HEK293 (cell line): ENCODE measurements at regions not wholly inside any gene's neighbourhood (a gene's known extent, or its start where the extent isn't known, plus 50 kb on each side); places are given as distances from the start of the nearest gene placed in this dataset.

Experiments
- CTCF ChIA-PET: fragments of 350-600 bp; formaldehyde crosslinking; extraction: SDS; loops from one replicate; lab custom pipeline; 2021; ENCODE audit warnings: antibody characterized with exemption; lab: Yijun Ruan, JAX
- POLR2A ChIA-PET: fragments of 300-600 bp; formaldehyde crosslinking; extraction: SDS; loops from one replicate; lab custom pipeline; 2020; ENCODE audit warnings: antibody characterized with exemption, inconsistent platforms; lab: Yijun Ruan, JAX
- H3K27ac ChIP-seq: fragments of 200-500 bp; sonication (Bioruptor generic); 2 replicates; pipeline ENCODE4 v1.5.1; 2014; ENCODE audit warnings: low read depth, low read length, control low read depth, inconsistent platforms; ENCODE audit errors: extremely low read depth
- H3K36me3 ChIP-seq, 2 experiments: fragments of 200-500 bp in 1 of 2; sonication (Bioruptor generic) in 1 of 2; 1 replicate in 1 of 2; 2 replicates in 1 of 2; pipeline ENCODE4 v1.5.1; 2014 to 2017; ENCODE audit warnings: inconsistent platforms in 2 of 2, low read length in 2 of 2; ENCODE audit not compliant: control insufficient read depth in 2 of 2, insufficient read depth in 1 of 2
- H3K4me1 ChIP-seq: fragments of 200-500 bp; sonication (Bioruptor generic); 2 replicates; pipeline ENCODE4 v1.5.1; 2014; ENCODE audit warnings: mild to moderate bottlenecking, low read length, inconsistent platforms; ENCODE audit not compliant: control insufficient read depth, insufficient read depth
- H3K4me3 ChIP-seq: 2 replicates; pipeline ENCODE4 v1.5.1; 2011; ENCODE audit warnings: low read depth, mild to moderate bottlenecking, control low read depth, low read length, moderate library complexity
- H3K9me3 ChIP-seq: fragments of 200-500 bp; sonication (Bioruptor generic); 2 replicates; pipeline ENCODE4 v1.5.1; 2014; ENCODE audit warnings: low read depth, low read length, inconsistent platforms; ENCODE audit not compliant: control insufficient read depth, insufficient read depth
- EGR2 ChIP-seq: fragments of 450-650 bp; formaldehyde crosslinking; IDR thresholded peaks from 2 replicates; pipeline ENCODE4 v1.5.1; 2016; ENCODE audit warnings: low read depth, missing biosample characterization, missing genetic modification characterization
- KLF16 ChIP-seq: fragments of 450-650 bp; formaldehyde crosslinking; IDR thresholded peaks from 2 replicates; pipeline ENCODE4 v1.5.1; 2017; ENCODE audit warnings: missing biosample characterization, missing genetic modification characterization
- REPIN1 ChIP-seq: fragments of 450-650 bp; formaldehyde crosslinking; IDR thresholded peaks from 2 replicates; pipeline ENCODE4 v1.5.1; 2017; ENCODE audit warnings: missing biosample characterization, missing genetic modification characterization, low read depth
- ZBTB48 ChIP-seq: fragments of 450-650 bp; formaldehyde crosslinking; IDR thresholded peaks from 2 replicates; pipeline ENCODE4 v1.5.1; 2016; ENCODE audit warnings: missing biosample characterization, missing genetic modification characterization
- ZFHX2 ChIP-seq: fragments of 450-650 bp; formaldehyde crosslinking; conservative IDR thresholded peaks from 2 replicates; pipeline ENCODE4 v1.5.1; 2016; ENCODE audit warnings: missing biosample characterization, missing genetic modification characterization
- ZNF10 ChIP-seq: fragments of 450-650 bp; formaldehyde crosslinking; IDR thresholded peaks from 2 replicates; pipeline ENCODE4 v1.5.1; 2017; ENCODE audit warnings: missing biosample characterization, missing genetic modification characterization
- ZNF133 ChIP-seq: fragments of 450-650 bp; formaldehyde crosslinking; IDR thresholded peaks from 2 replicates; pipeline ENCODE4 v1.5.1; 2016; ENCODE audit warnings: missing biosample characterization, missing genetic modification characterization
- ZNF16 ChIP-seq: fragments of 450-650 bp; formaldehyde crosslinking; IDR thresholded peaks from 2 replicates; pipeline ENCODE4 v1.5.1; 2016; ENCODE audit warnings: low read depth, missing biosample characterization, missing genetic modification characterization
- ZNF23 ChIP-seq: fragments of 450-650 bp; formaldehyde crosslinking; IDR thresholded peaks from 2 replicates; pipeline ENCODE4 v1.5.1; 2016; ENCODE audit warnings: missing biosample characterization, missing genetic modification characterization, borderline replicate concordance
- ZNF302 ChIP-seq: fragments of 450-650 bp; formaldehyde crosslinking; IDR thresholded peaks from 2 replicates; pipeline ENCODE4 v1.5.1; 2016; ENCODE audit warnings: missing biosample characterization, missing genetic modification characterization, low read depth
- ZNF366 ChIP-seq: fragments of 450-650 bp; formaldehyde crosslinking; conservative IDR thresholded peaks from 2 replicates; pipeline ENCODE4 v1.5.1; 2016; ENCODE audit warnings: missing biosample characterization, missing genetic modification characterization
- ZNF423 ChIP-seq: fragments of 450-650 bp; formaldehyde crosslinking; IDR thresholded peaks from 2 replicates; pipeline ENCODE4 v1.5.1; 2016; ENCODE audit warnings: missing biosample characterization, missing genetic modification characterization
- ZNF433 ChIP-seq: fragments of 450-650 bp; formaldehyde crosslinking; IDR thresholded peaks from 2 replicates; pipeline ENCODE4 v1.5.1; 2016; ENCODE audit warnings: missing biosample characterization, missing genetic modification characterization, low read depth
- ZNF510 ChIP-seq: fragments of 450-650 bp; formaldehyde crosslinking; IDR thresholded peaks from 2 replicates; pipeline ENCODE4 v1.5.1; 2018; ENCODE audit warnings: mild to moderate bottlenecking, missing genetic modification characterization, missing biosample characterization; ENCODE audit not compliant: insufficient replicate concordance
- ZNF596 ChIP-seq: fragments of 450-650 bp; IDR thresholded peaks from 2 replicates; pipeline ENCODE4 v1.5.0; 2018; ENCODE audit warnings: missing biosample characterization, mild to moderate bottlenecking, missing genetic modification characterization, moderate library complexity
- ZNF610 ChIP-seq: fragments of 450-650 bp; formaldehyde crosslinking; IDR thresholded peaks from 2 replicates; pipeline ENCODE4 v1.5.1; 2016; ENCODE audit warnings: missing biosample characterization, missing genetic modification characterization, borderline replicate concordance
- ZNF624 ChIP-seq: fragments of 450-650 bp; formaldehyde crosslinking; IDR thresholded peaks from 2 replicates; pipeline ENCODE4 v1.5.1; 2017; ENCODE audit warnings: missing biosample characterization, missing genetic modification characterization
- ZNF645 ChIP-seq: fragments of 450-650 bp; formaldehyde crosslinking; IDR thresholded peaks from 2 replicates; pipeline ENCODE4; 2016; ENCODE audit warnings: missing biosample characterization, missing genetic modification characterization
- ZNF677 ChIP-seq: fragments of 450-650 bp; IDR thresholded peaks from 2 replicates; pipeline ENCODE4 v1.5.0; 2018; ENCODE audit warnings: missing biosample characterization, mild to moderate bottlenecking, missing genetic modification characterization, moderate library complexity
- ZNF692 ChIP-seq: fragments of 450-650 bp; formaldehyde crosslinking; IDR thresholded peaks from 2 replicates; pipeline ENCODE4 v1.5.1; 2016; ENCODE audit warnings: missing biosample characterization, missing genetic modification characterization
- ZNF707 ChIP-seq: fragments of 450-650 bp; formaldehyde crosslinking; IDR thresholded peaks from 2 replicates; pipeline ENCODE4 v1.5.1; 2016; ENCODE audit warnings: missing biosample characterization, missing genetic modification characterization
- ZNF747 ChIP-seq: fragments of 450-650 bp; formaldehyde crosslinking; IDR thresholded peaks from 2 replicates; pipeline ENCODE4 v1.5.1; 2016; ENCODE audit warnings: missing biosample characterization, missing genetic modification characterization
- ZNF776 ChIP-seq: fragments of 450-650 bp; formaldehyde crosslinking; IDR thresholded peaks from 2 replicates; pipeline ENCODE4 v1.5.0; 2017; ENCODE audit warnings: missing biosample characterization, missing genetic modification characterization, borderline replicate concordance
- ZSCAN16 ChIP-seq: fragments of 450-650 bp; formaldehyde crosslinking; IDR thresholded peaks from 2 replicates; pipeline ENCODE4 v1.5.1; 2016; ENCODE audit warnings: missing biosample characterization, missing genetic modification characterization
- ZXDB ChIP-seq: fragments of 450-650 bp; formaldehyde crosslinking; IDR thresholded peaks from 2 replicates; pipeline ENCODE4 v1.5.1; 2016; ENCODE audit warnings: missing biosample characterization, missing genetic modification characterization
- TF ChIP-seq, protein P1 (sequence below): IDR thresholded peaks from 2 replicates; pipeline ENCODE4 v1.6.1; 2011; ENCODE audit warnings: mild to moderate bottlenecking, low read depth, low read length, borderline replicate concordance
- TF ChIP-seq, protein P2 (sequence below): fragments of 450-650 bp; formaldehyde crosslinking; IDR thresholded peaks from 2 replicates; pipeline ENCODE4 v1.5.1; 2017; ENCODE audit warnings: missing biosample characterization, mild to moderate bottlenecking, missing genetic modification characterization, moderate library complexity

DNA sequence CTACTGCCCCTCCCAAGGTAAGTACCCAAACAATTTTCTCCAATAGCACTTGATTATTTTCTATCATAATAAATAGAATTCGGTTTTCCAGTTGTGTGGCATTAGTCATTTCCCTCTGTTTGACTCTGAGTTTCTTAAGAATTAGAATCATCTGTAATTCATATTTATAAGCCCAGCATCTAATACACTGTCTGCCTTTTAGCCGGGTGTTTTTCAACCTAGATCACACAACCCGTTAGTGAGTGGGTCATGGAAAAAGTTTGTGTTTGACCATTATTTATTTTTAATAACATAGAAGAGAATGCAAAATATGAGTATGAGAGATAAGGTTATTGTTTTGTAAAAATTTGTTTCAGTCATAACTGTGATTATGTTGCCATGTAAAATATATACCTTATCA lies 701.6 kb downstream of the RFPL4B start:
- H3K4me3 ChIP-seq, result no peak overlapping the region
- no peak overlapping the region for H3K27ac ChIP-seq
- no peaks in the 10 kb centered on the region for H3K9me3 ChIP-seq
- no peak for TF ChIP-seq ZNF423 (tag by site-specific recombination)
- TF ChIP-seq ZNF510 (tag by site-specific recombination), result no peak
- no peak for TF ChIP-seq ZNF23 (tag by site-specific recombination)
- TF ChIP-seq, protein P1, sequence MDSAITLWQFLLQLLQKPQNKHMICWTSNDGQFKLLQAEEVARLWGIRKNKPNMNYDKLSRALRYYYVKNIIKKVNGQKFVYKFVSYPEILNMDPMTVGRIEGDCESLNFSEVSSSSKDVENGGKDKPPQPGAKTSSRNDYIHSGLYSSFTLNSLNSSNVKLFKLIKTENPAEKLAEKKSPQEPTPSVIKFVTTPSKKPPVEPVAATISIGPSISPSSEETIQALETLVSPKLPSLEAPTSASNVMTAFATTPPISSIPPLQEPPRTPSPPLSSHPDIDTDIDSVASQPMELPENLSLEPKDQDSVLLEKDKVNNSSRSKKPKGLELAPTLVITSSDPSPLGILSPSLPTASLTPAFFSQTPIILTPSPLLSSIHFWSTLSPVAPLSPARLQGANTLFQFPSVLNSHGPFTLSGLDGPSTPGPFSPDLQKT, result no peak
- no peak for TF ChIP-seq EGR2 (tag by site-specific recombination)
- no peak for TF ChIP-seq ZNF433
- TF ChIP-seq ZNF707 (tag by site-specific recombination), result no peak
- no peak for TF ChIP-seq ZSCAN16
- no peak for TF ChIP-seq ZNF610 (tag by site-specific recombination)
- TF ChIP-seq ZNF10 (tag by site-specific recombination), result no peak
- TF ChIP-seq ZNF624 (tag by site-specific recombination), result no peak
- no peak for TF ChIP-seq ZBTB48 (tag by site-specific recombination)
- 0 out of 2 replicates have a peak, but pooled peaks cover 3% of the 10 kb centered on the region for H3K4me1 ChIP-seq
- ChIA-PET CTCF (no interaction called here), POLR2A (no interaction called here)
- no peaks in the 10 kb centered on the region for H3K36me3 ChIP-seq

GRCh38 chr6:113049190-113049589 lies 702.1 kb downstream of the RFPL4B start:
- Histone ChIP-seq H3K4me3 (no peak overlapping the region), H3K27ac (no peak overlapping the region), H3K36me3 (no peaks in the 10 kb centered on the region), H3K9me3 (no peaks in the 10 kb centered on the region), H3K4me1 (0 out of 2 replicates have a peak, but pooled peaks cover 3% of the 10 kb centered on the region)
- POLR2A ChIA-PET, result no interaction called here
- TF ChIP-seq ZFHX2 (tag by site-specific recombination), result no peak
- TF ChIP-seq ZNF133, result no peak
- no peak for TF ChIP-seq ZNF645 (tag by site-specific recombination)
- no peak for TF ChIP-seq ZNF747 (tag by site-specific recombination)
- no peak for TF ChIP-seq ZBTB48 (tag by site-specific recombination)
- no peak for TF ChIP-seq ZNF707 (tag by site-specific recombination)
- CTCF ChIA-PET, result interaction anchor here (0.7 kb wide), 1 partner anchor 958 kb away, joined by 3 read pairs; no protein-coding TSS in a partner anchor

DNA sequence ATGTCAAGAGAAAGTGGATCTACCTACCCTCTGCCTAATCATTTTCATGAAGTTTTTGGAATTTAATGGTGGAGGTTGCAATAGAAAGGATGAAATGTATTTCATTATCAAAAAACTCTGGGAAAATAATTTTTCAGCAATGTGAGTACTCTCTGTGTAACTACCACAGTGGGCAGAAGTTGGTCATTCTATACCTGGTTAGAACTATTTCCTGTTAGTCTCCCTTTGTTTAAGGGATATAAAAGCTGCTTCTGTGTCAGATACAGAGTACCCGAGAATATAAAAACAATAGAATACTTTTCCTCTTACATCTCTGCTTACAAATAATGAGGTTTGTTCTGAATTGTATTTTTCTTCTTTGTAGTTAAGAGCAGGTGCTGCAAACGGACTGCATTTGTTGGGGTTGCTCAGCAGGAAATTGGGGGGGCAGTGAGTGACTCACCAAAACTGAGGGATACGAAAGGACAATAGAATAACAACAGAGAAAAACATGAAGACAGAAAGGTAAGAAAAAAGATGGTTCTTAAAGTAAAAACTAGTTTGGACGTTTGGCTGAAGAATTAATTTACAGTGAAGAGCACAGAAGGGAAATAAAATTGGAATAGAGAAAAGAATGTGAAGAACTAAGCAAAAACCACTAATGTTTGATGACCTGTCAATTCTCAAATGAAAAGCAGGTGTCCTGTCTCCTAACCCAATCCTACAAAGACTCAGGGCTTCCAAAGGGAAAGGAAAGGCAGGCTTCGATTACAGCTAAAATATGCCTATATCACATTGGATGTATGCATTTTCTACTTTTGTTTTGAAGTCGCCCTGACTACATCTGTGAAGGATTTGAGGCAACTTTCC lies 703.1 kb downstream of the RFPL4B start:
- no peak overlapping the region for H3K4me3 ChIP-seq
- 0 out of 2 replicates have a peak, but pooled peaks cover 3% of the 10 kb centered on the region for H3K4me1 ChIP-seq
- no peaks in the 10 kb centered on the region for H3K9me3 ChIP-seq
- H3K27ac ChIP-seq, result no peak overlapping the region
- ChIA-PET POLR2A (no interaction called here), CTCF (no interaction called here)
- H3K36me3 ChIP-seq, result no peaks in the 10 kb centered on the region
- no peak for TF ChIP-seq ZNF776 (tag by site-specific recombination)
- no peak for TF ChIP-seq ZNF366 (tag by site-specific recombination)
- no peak for TF ChIP-seq KLF16
- TF ChIP-seq ZNF16 (tag by site-specific recombination), result no peak
- TF ChIP-seq, protein P2, sequence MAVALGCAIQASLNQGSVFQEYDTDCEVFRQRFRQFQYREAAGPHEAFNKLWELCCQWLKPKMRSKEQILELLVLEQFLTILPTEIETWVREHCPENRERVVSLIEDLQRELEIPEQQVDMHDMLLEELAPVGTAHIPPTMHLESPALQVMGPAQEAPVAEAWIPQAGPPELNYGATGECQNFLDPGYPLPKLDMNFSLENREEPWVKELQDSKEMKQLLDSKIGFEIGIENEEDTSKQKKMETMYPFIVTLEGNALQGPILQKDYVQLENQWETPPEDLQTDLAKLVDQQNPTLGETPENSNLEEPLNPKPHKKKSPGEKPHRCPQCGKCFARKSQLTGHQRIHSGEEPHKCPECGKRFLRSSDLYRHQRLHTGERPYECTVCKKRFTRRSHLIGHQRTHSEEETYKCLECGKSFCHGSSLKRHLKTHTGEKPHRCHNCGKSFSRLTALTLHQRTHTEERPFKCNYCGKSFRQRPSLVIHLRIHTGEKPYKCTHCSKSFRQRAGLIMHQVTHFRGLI (tag by site-specific recombination), result no peak
- TF ChIP-seq ZXDB, result no peak
- no peak for TF ChIP-seq ZNF302
- TF ChIP-seq ZNF692 (tag by site-specific recombination), result no peak
- no peak for TF ChIP-seq ZNF596 (tag by site-specific recombination)
- TF ChIP-seq ZNF677 (tag by site-specific recombination), result no peak
- no peak for TF ChIP-seq REPIN1 (tag by site-specific recombination)
- TF ChIP-seq ZNF610 (tag by site-specific recombination), result no peak
